ENCODE measurements at regions not wholly inside any gene's neighbourhood (a gene's known extent, or its start where the extent isn't known, plus 50 kb on each side); places are given as distances from the start of the nearest gene placed in this dataset.

DNA sequence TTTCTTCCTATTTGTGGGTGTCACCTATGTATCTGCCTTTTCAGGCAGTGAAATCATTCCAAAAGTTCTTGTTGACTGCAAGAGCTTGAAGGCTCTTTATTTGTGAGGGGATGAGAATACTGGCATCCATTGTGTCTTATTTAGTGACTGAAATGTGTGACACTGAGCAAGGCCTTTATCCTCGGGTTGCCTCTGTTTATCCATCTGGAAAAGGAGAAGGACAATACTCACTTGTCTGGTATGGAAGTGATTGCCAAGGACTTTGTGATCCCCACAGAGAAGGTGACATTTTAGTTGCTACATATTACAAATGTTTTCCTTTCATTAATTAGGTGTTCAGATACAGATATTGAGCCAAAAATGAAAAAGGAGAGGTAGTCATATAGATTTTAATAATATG is 80.2 kb downstream of the ARRDC3 start:
- TF ChIP-seq, protein P1, sequence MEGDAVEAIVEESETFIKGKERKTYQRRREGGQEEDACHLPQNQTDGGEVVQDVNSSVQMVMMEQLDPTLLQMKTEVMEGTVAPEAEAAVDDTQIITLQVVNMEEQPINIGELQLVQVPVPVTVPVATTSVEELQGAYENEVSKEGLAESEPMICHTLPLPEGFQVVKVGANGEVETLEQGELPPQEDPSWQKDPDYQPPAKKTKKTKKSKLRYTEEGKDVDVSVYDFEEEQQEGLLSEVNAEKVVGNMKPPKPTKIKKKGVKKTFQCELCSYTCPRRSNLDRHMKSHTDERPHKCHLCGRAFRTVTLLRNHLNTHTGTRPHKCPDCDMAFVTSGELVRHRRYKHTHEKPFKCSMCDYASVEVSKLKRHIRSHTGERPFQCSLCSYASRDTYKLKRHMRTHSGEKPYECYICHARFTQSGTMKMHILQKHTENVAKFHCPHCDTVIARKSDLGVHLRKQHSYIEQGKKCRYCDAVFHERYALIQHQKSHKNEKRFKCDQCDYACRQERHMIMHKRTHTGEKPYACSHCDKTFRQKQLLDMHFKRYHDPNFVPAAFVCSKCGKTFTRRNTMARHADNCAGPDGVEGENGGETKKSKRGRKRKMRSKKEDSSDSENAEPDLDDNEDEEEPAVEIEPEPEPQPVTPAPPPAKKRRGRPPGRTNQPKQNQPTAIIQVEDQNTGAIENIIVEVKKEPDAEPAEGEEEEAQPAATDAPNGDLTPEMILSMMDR (IDR thresholded peaks at IDR 0.05) = no peak
- TF ChIP-seq EP300 (IDR thresholded peaks at IDR 0.05) = peak in 1 of 4 donors; percentile 11
